ENCODE measurements at regions not wholly inside any gene's neighbourhood (a gene's known extent, or its start where the extent isn't known, plus 50 kb on each side); places are given as distances from the start of the nearest gene placed in this dataset.

- TF ChIP-seq CTCF (conservative IDR thresholded peaks at IDR 0.05; ENCODE audit: low read depth, low read length) = no peak
- TF ChIP-seq MXI1 (IDR thresholded peaks at IDR 0.05; ENCODE audit: borderline replicate concordance, low read depth, low read length) = no peak
- no peak for TF ChIP-seq POLR2A (IDR thresholded peaks at IDR 0.05; ENCODE audit: low read depth, low read length)
- no peak for TF ChIP-seq CHD1 (IDR thresholded peaks at IDR 0.05; ENCODE audit: low read depth, low read length)
- no peak for TF ChIP-seq BHLHE40 (IDR thresholded peaks at IDR 0.05; ENCODE audit: low read depth, low read length)
- no peak for TF ChIP-seq USF2 (IDR thresholded peaks at IDR 0.05; ENCODE audit: low read depth, low read length)
- TF ChIP-seq, protein P1, sequence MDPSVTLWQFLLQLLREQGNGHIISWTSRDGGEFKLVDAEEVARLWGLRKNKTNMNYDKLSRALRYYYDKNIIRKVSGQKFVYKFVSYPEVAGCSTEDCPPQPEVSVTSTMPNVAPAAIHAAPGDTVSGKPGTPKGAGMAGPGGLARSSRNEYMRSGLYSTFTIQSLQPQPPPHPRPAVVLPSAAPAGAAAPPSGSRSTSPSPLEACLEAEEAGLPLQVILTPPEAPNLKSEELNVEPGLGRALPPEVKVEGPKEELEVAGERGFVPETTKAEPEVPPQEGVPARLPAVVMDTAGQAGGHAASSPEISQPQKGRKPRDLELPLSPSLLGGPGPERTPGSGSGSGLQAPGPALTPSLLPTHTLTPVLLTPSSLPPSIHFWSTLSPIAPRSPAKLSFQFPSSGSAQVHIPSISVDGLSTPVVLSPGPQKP (IDR thresholded peaks at IDR 0.05; ENCODE audit: borderline replicate concordance, low read depth, low read length) = no peak
- no peak for TF ChIP-seq SMC3 (IDR thresholded peaks at IDR 0.05; ENCODE audit: low read depth, low read length)
- TF ChIP-seq RCOR1 (IDR thresholded peaks at IDR 0.05; ENCODE audit: insufficient replicate concordance, low read length) = no peak
- no peak for TF ChIP-seq MAFK (IDR thresholded peaks at IDR 0.05; ENCODE audit: low read depth, low read length)
Observed at GRCh38 chr4:45751877-45752530, 371.9 kb downstream of the GABRG1 start.

Data from IMR-90 (cell line).